Skin epidermis (tissue), 12 donors: ENCODE measurements at regions not wholly inside any gene's neighbourhood (a gene's known extent, or its start where the extent isn't known, plus 50 kb on each side); places are given as distances from the start of the nearest gene placed in this dataset.

ENCODE experiments used
- H3K27ac ChIP-seq, 21 experiments: fragments of 200-600 bp; sonication (generic) in 11 of 21; one replicate each; pipeline ENCODE4 v1.5.0; 2020; ENCODE audit warnings: mild to moderate bottlenecking in 3 of 21, inconsistent platforms in 2 of 21, moderate library complexity in 2 of 21
- H3K4me3 ChIP-seq, 7 experiments: fragments of 200-600 bp; sonication (generic) in 2 of 7; one replicate each; pipeline ENCODE4 v1.5.0; 2020; ENCODE audit warnings: inconsistent platforms in 2 of 7, mild to moderate bottlenecking in 2 of 7, moderate library complexity in 1 of 7

DNA sequence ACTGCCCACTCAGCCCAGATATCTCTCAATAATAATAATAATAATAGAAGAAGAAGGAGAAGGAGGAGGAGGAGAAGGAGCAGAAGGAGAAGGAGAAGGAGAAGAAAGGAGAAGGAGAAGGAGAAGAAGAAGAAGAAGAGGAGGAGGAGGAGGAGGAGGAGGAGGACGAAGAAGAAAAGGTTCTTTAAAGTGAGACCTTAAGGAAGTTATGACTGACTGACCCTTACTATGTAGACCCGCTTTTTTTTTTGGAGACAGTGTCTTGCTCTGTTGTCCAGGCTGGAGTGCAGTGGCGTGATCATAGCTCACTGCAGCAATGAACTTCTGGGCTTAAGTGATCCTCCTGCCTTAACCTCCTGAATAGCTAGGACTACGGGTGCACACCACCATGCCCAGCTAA is 88.9 kb upstream of the RFX8 start:
- Histone ChIP-seq H3K4me3 (no peak overlapping the region), H3K27ac (no peak overlapping the region)

DNA sequence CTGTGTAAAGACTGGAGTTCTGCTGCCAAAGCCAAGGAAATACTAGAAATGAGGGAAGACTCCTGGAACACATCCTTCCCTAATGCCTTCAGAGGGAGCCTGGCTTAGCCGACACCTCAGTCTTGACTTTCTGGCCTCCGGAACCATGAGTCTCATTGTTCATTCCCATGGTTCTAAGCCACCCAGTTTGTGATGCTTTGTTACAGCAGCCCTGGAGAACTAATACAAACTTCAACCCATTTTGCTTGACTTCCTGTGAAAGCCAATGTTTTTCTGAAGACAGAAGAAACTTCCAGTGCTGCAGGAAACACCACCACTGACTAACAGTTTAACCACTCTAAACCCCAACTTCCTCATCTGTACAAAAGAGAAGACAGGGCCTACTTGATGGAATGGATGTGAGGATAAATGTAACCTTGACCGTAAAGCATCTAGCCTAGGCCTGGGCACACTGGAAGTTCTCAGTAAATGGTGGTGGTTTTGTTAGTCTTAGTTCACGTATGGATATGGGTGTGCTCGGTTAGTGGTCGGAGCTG is 85.9 kb upstream of the RFX8 start:
- H3K27ac ChIP-seq: no peak overlapping the region

DNA sequence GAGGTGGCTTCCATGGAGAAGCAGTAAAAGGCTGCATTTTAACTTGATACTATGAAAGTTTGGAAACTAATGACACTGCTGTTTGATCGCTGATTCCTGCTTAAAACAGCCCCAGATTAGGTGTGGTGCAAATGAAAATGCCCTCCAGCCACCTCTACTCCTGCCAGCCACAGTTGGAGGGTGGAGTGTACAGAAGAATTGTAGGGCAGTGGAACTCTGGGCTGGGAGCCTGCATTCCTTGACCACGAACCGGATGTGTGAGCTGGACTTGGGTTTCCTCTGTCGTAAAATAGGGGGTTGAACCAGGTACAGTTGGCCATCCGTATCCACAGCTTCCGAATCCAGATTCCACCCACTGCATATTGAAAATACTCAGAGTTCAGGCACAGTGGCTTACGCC is 84.6 kb upstream of the RFX8 start:
- Histone ChIP-seq H3K4me3 (no peak overlapping the region), H3K27ac (peak overlapping the region in 4 of 21 experiments; percentile 19 to 53 (median 38))

More for the DNA sequence above, 85.9 kb upstream of the RFX8 start:
- H3K4me3 ChIP-seq: no peak overlapping the region

DNA sequence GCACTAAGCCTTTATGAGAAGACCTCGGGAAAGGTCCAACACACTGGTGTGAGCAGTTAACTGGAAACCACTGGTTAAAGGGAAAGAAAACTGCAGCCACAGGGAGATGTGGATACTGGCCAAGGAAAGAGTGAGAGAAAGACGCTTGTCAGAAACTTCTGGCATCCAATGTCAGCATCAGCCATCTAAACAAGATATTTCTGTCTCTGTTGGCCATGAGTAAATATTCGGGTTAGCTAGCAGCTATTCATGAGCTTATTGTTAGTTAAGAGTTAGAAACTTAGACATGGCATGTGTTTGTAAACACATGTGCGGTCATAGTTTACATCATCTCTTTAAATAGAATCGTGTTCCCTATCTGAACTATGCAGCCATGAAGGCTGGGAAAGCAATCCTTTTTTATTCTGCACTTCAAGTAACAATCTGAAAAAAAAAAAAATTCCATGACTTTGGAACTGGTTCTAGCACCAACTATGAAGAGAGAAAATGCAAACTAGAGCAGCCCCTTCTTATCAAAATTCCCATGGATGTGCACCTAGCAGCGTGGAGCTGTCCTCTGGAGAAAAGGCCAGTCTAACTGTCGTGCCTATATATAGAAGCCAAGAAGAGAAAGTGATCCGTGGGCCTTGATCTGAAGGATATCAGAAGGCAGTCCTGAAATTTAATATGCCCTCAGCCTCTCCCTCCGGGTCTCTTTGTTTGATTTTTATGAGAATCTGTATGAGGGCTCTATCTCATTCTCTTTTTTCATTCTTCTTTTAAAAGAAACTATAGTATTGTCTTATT is 84.0 kb upstream of the RFX8 start:
- no peak overlapping the region for H3K4me3 ChIP-seq
- H3K27ac ChIP-seq: peak overlapping the region in 4 of 21 experiments; percentile 19 to 53 (median 38)

DNA sequence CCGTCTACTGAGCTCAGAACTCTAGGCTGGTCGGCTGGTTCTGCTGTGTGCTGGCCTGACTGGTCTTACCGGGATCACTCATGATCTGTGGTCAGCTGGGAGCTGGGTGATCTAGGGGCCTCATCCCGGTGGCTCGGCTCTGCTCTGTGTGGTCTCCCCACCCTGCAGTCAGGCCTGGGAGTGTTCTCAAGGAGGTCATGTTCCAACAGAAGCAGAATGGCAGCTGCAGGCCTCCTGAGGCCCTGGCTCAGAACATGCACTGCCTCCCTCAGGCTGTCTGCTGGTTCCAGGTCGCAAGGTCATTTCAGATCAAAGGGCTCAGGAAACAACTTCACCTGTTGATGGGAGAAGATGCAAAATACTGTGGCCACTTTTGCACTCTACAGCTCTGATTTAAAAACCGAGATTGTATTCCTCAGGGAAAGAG is 81.1 kb upstream of the RFX8 start:
- Histone ChIP-seq H3K27ac (no peak overlapping the region), H3K4me3 (no peak overlapping the region)

DNA sequence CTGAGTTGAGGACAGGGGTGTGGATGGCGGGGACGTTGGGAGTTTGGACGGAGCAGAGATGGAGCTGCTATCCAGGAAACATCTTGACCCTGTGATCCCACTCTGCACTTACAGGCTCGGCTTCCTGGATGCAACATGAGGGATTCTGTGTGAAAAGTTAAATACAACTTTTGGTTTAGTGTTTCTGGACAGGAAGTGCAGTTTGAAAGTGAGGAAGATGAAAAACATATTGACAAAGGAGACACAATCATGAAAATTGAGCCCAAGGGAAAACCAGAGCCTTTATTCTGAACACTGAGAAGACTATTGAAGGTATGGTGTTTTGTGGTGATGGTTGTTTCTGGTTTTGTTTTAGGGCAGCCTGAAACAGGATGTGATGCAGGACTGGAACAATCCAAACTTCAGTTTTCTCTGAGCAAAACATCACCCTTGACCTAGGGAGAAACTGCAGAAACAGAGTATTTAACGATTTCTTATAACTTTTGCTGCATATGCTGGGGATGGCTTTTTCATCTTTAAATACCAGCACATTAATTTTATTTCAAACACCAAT is 76.5 kb upstream of the RFX8 start:
- H3K4me3 ChIP-seq: no peak overlapping the region
- H3K27ac ChIP-seq: no peak overlapping the region

DNA sequence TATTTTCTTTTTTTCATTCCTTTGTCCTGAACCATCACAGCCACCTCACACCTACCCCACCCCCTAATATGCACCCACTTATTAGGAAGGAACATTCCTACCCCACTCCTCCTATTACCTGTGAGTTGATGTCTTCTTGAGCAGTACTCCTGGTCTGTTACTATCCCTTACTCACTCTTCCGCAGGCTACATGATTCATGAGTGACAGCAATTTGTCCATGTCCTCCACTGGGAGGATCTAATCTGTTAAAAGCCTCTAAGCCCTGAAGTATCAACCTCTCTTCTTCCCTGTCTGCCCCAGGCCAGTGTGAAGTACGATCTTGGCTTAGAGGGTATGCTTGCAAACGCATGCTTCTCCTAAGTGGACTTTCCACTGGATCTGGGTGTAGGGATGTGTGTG is 75.6 kb upstream of the RFX8 start:
- Histone ChIP-seq H3K4me3 (no peak overlapping the region), H3K27ac (no peak overlapping the region)

DNA sequence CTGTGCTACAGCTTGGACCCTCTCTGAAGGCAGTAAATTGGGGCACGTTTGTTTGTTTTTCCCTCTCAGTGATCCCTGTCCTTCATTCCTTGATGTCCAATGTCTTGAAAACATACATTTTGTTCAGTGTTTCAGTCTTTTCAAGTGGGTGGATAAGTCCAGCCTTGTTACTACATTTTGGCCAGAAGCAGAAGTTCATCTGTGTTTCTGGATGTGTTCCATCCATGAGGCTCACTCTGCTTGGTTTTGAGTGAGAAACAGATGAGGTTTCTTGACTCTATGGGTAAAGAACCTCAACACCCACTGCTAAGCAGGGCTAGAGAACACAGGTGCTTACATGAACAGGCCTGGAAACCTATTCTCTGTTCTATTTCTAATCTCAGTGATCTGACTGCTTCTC is 74.5 kb upstream of the RFX8 start:
- H3K4me3 ChIP-seq: no peak overlapping the region
- no peak overlapping the region for H3K27ac ChIP-seq

DNA sequence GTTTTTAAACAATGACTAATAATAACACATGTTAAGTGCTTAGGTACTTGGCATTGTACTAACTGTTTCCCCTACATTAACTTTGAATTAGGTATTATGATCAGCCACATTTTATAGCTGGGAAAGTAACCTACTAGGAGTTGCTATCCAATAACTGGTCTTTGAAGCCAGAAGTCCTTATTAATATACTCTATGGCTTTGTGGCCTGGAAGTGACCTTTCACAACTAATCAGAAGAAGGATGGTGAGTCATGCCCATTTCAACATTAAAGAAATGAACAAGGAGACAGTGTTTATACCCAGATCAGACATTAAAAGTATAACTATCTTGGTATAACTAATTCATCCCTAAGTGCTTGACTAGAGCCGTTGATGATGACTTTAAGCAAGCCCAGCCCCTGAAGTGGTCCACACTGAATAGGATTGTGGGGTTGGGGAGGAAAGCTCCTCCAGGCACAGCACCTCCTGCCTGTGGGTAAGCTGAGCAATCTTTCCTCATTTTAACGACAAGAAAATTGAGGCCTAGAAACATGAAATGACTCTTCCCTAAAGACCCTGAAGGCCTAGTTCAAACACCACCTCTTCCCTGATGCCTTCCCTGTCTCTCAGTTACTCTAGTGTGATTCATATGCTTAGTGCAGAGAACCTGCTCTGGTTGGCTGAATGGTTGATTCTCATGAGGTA is 71.6 kb upstream of the RFX8 start:
- no peak overlapping the region for H3K27ac ChIP-seq
- H3K4me3 ChIP-seq: no peak overlapping the region

DNA sequence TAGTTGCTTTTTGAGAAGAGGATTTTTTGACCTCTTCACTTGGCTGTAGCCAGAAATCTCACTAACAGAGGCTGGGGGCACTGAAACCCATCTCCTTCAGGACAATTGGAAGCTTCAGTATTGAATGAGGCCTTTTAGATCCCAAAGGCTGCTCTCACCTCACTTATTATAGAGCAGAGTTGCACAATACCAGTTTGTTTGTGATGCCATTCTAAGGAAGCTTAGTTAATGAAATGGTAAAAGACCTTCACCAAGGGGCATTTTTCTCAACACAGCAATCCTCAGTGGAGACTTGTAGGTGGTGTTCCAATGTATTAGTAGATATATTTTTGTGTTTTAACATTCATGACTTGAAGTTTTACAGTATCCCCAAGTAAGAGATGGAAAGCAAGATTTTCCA is 71.0 kb upstream of the RFX8 start:
- Histone ChIP-seq H3K4me3 (no peak overlapping the region), H3K27ac (no peak overlapping the region)

DNA sequence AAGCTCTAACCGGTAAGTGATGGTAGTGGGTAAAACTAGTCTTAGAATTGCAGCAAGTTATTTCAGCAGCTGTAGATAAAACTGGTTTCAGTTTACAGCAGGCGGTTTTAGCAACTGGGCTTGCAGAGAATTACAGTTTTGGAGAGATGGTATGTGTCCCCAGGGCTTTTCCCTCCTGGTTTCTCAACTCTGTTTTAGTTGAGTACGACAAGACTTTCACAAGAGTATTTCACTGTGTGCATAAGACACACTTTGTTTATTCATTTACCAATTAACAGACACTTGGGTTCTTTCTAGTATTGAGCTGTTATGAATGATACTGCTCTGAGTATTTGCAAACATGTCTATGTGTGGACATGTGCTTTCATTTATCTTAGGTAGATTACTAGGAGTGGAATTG is 65.6 kb upstream of the RFX8 start:
- H3K27ac ChIP-seq: no peak overlapping the region
- no peak overlapping the region for H3K4me3 ChIP-seq

DNA sequence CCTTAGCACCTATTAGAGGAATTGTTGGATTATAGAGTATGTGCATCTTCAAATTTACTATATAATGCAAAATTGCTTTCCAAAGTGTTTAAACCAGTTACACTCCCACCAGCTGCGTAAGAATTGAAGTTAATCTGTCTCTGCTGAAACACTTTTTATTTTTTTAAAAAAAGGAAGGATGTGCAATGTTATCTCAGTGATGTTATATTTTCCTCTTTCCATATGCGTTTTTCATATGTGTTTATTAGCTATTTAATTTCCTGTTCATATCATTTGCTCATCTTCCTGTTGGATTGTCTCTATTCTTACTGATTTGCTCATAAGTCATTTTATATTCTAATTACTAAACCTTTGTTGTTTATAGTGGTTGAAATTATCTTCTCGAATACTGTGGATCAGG is 63.2 kb upstream of the RFX8 start:
- H3K4me3 ChIP-seq: no peak overlapping the region
- H3K27ac ChIP-seq: no peak overlapping the region

DNA sequence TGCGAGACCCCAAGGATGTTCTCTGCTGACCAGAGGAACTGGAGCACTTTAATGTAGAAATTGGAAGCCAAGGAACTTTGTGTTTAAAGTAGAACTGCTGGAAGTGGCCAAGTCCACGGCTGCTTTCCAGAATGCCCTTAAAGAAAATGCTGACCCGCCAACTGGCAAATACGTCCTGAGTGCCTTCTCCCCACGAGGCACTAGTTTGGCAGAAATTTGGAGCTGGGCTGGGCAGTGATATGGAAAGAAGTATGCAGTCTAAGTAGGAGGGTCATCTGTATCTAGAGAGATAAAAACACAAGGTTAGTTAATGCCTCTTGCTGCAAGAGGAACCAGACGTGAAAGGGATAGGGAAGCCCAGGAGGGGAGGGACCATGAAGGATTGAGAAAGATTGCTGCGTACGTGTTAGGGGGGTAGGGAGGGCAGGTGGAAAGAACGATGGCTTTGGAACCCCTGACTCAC is 59.3 kb upstream of the RFX8 start:
- Histone ChIP-seq H3K4me3 (no peak overlapping the region), H3K27ac (peak overlapping the region in 9 of 21 experiments; percentile 3 to 62 (median 32))

DNA sequence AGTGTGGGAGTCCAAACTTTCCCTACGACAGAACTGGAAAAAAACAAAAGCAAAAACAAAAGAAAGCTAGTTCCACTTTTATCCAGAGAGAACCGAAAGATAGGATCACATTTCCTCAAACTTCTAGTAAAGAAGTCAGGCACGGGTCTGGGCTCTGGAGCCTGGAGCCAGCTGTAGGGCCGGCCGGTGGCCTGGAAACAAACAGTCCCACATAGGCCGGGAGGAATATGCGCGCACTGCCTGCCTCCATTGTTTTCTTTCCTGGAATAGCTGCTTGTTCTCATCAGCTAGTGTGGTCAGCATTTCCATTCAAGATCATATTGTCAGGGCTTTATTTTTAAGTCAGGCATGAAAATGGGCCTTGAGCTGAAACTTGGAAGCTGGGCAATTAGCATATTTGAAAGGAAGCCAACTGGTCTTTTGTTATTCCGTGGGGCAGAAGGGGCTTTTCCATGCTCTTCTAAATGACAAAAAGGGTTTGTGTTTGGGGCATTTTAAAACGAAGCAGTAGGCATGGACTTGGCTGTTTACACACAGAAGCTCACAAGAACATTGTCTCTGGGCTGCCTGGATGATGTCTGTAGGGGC is 58.7 kb upstream of the RFX8 start:
- Histone ChIP-seq H3K27ac (peak overlapping the region in 9 of 21 experiments; percentile 3 to 62 (median 32)), H3K4me3 (no peak overlapping the region)

DNA sequence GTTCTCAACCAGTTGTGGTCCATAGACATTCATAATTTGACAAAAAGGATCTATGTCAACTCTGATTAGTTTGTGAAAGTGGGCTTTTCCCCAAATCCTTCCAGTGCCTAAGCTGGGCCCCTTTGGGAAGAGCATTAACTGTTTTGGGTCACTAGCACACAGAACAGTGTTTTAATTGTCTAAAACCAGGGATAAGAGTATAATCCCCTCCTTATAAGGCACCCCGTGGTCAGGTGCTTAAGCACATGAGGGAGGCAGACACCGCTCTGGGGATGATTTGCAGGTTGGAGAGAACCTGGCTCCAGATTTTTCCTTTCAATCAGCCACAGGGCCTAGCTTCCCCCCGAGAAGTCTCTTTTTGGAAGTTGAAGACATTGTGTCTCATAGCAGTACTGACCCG is 53.6 kb upstream of the RFX8 start:
- Histone ChIP-seq H3K4me3 (no peak overlapping the region), H3K27ac (no peak overlapping the region)

DNA sequence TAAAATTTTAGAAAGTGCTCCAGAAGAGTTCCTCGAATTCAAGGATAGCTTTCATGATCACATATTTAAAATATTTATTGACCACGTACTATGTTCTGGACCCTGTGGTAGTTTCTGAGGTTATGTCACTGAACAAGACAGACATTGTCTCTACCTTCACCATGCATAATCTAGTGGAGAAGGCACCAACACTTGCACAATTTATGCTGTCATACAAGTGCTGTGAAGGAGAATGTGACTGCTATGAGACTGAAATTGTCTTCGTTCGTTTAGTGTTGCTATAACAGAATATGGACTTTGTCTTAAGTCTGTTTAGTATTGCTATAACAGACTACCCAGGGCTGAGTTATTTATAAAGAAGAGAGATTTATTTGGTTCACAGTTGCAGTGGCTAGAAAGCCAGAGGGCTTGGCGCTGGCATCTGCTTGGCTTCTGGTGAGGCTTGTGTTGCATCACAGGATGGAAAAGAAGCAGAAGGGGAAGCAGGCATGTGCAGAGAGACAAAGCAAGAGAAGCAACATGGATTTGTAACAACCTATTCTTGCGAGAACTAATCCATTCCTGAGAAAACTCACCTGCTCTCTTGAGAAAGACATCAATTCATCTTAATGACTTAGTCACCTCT is 50.0 kb upstream of the RFX8 start:
- no peak overlapping the region for H3K27ac ChIP-seq
- no peak overlapping the region for H3K4me3 ChIP-seq
